ENCODE measurements at regions not wholly inside any gene's neighbourhood (a gene's known extent, or its start where the extent isn't known, plus 50 kb on each side); places are given as distances from the start of the nearest gene placed in this dataset.

DNA sequence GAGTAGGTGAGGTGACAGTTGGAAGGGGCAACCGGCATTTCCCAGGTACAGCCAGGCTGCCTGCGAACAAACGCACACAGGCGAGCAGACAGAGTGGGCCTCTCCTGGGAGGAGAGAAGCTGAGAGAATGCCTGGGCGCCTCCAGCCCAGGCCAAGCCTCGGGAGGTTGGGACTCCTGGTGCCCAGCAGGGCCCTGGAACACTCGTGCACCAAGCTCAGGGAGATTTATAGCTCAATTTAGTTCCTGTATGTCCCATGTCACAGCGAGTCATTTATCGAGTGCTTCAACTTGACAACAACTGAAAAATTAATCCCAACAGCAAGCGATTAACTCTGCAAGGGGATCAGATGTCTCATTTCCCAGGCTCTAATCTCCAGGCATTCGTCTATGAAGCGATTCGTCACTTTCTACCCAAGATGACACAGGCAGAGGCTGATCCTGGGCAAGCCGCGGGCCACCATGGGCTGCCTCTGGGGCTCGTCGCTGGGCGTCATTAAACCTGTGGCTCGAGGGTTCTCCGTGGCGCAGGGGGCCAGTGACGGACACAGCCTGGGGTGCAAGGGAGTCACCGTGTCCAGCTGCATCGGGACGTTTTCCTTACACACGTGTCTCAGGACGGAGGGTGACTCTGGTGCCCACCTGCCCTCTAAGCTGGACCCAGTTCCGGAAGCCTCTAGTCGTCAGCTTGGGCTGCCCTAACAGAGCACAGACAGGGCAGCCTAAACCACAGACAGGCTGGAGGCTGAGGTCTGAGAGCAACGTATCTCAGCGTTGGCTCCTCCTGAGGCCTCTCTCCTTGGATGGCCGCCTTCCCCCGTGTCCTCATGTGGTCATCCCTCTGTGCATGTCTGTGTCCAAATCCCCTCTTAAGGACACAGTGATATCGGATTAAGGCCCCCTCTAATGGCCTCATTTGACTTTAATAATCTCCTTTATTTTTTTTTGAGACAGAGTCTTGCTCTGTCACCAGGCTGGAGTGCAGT is 154.1 kb downstream of the CTTN start:
- TF ChIP-seq, protein P1, sequence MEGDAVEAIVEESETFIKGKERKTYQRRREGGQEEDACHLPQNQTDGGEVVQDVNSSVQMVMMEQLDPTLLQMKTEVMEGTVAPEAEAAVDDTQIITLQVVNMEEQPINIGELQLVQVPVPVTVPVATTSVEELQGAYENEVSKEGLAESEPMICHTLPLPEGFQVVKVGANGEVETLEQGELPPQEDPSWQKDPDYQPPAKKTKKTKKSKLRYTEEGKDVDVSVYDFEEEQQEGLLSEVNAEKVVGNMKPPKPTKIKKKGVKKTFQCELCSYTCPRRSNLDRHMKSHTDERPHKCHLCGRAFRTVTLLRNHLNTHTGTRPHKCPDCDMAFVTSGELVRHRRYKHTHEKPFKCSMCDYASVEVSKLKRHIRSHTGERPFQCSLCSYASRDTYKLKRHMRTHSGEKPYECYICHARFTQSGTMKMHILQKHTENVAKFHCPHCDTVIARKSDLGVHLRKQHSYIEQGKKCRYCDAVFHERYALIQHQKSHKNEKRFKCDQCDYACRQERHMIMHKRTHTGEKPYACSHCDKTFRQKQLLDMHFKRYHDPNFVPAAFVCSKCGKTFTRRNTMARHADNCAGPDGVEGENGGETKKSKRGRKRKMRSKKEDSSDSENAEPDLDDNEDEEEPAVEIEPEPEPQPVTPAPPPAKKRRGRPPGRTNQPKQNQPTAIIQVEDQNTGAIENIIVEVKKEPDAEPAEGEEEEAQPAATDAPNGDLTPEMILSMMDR (IDR thresholded peaks at IDR 0.05; ENCODE audit: insufficient read depth, low read depth, low read length): no peak
- TF ChIP-seq EZH2 (IDR thresholded peaks at IDR 0.05; ENCODE audit: insufficient read depth, low read length): no peak
